ENCODE measurements at regions not wholly inside any gene's neighbourhood (a gene's known extent, or its start where the extent isn't known, plus 50 kb on each side); places are given as distances from the start of the nearest gene placed in this dataset.

- Histone ChIP-seq H3K27ac (ENCODE audit: low read depth in 2 of 2, low read length in 2 of 2) (no peak overlapping the region), H3K36me3 (ENCODE audit: control insufficient read depth in 2 of 2, insufficient read depth in 2 of 2, low read length in 2 of 2) (no peaks in the 10 kb centered on the region), H3K27me3 (ENCODE audit: control insufficient read depth in 2 of 2, insufficient read depth in 2 of 2, low read length in 2 of 2) (no peaks in the 10 kb centered on the region), H3K9me3 (ENCODE audit: control insufficient read depth in 2 of 2, low read length in 2 of 2) (no peaks in the 10 kb centered on the region), H3K9ac (ENCODE audit: low read depth in 1 of 2, low read length in 2 of 2) (no peak overlapping the region), H3K4me3 (ENCODE audit: low read length in 2 of 2) (no peak overlapping the region), H3K4me1 (ENCODE audit: control insufficient read depth in 2 of 2, insufficient read depth in 2 of 2, low read length in 2 of 2) (no peaks in the 10 kb centered on the region)
Measured at GRCh38 chr5:32975656-32976375, 264.7 kb downstream of the NPR3 start.

- H3K27ac ChIP-seq (ENCODE audit: low read depth in 2 of 2, low read length in 2 of 2) = no peak overlapping the region
- H3K4me1 ChIP-seq (ENCODE audit: control insufficient read depth in 2 of 2, insufficient read depth in 2 of 2, low read length in 2 of 2) = no peaks in the 10 kb centered on the region
- no peaks in the 10 kb centered on the region for H3K36me3 ChIP-seq (ENCODE audit: control insufficient read depth in 2 of 2, insufficient read depth in 2 of 2, low read length in 2 of 2)
- H3K27me3 ChIP-seq (ENCODE audit: control insufficient read depth in 2 of 2, insufficient read depth in 2 of 2, low read length in 2 of 2) = no peaks in the 10 kb centered on the region
- no peak overlapping the region for H3K9ac ChIP-seq (ENCODE audit: low read depth in 1 of 2, low read length in 2 of 2)
- H3K4me3 ChIP-seq (ENCODE audit: low read length in 2 of 2) = no peak overlapping the region
- H3K9me3 ChIP-seq (ENCODE audit: control insufficient read depth in 2 of 2, low read length in 2 of 2) = no peaks in the 10 kb centered on the region
Measured at GRCh38 chr5:32981061-32981460, 269.9 kb downstream of the NPR3 start.

- Histone ChIP-seq H3K36me3 (ENCODE audit: control insufficient read depth in 2 of 2, insufficient read depth in 2 of 2, low read length in 2 of 2) (no peaks in the 10 kb centered on the region), H3K27me3 (ENCODE audit: control insufficient read depth in 2 of 2, insufficient read depth in 2 of 2, low read length in 2 of 2) (no peaks in the 10 kb centered on the region), H3K4me1 (ENCODE audit: control insufficient read depth in 2 of 2, insufficient read depth in 2 of 2, low read length in 2 of 2) (no peaks in the 10 kb centered on the region), H3K9ac (ENCODE audit: low read depth in 1 of 2, low read length in 2 of 2) (no peak overlapping the region), H3K4me3 (ENCODE audit: low read length in 2 of 2) (no peak overlapping the region), H3K9me3 (ENCODE audit: control insufficient read depth in 2 of 2, low read length in 2 of 2) (no peaks in the 10 kb centered on the region), H3K27ac (ENCODE audit: low read depth in 2 of 2, low read length in 2 of 2) (no peak overlapping the region)
Measured at GRCh38 chr5:32984851-32985610, 273.9 kb downstream of the NPR3 start.

- H3K9me3 ChIP-seq (ENCODE audit: control insufficient read depth in 2 of 2, low read length in 2 of 2) = no peaks in the 10 kb centered on the region
- no peaks in the 10 kb centered on the region for H3K27me3 ChIP-seq (ENCODE audit: control insufficient read depth in 2 of 2, insufficient read depth in 2 of 2, low read length in 2 of 2)
- no peaks in the 10 kb centered on the region for H3K36me3 ChIP-seq (ENCODE audit: control insufficient read depth in 2 of 2, insufficient read depth in 2 of 2, low read length in 2 of 2)
- H3K4me3 ChIP-seq (ENCODE audit: low read length in 2 of 2) = no peak overlapping the region
- H3K27ac ChIP-seq (ENCODE audit: low read depth in 2 of 2, low read length in 2 of 2) = no peak overlapping the region
- no peaks in the 10 kb centered on the region for H3K4me1 ChIP-seq (ENCODE audit: control insufficient read depth in 2 of 2, insufficient read depth in 2 of 2, low read length in 2 of 2)
- H3K9ac ChIP-seq (ENCODE audit: low read depth in 1 of 2, low read length in 2 of 2) = no peak overlapping the region
Measured at GRCh38 chr5:32989815-32990214, 278.7 kb downstream of the NPR3 start.

DNA sequence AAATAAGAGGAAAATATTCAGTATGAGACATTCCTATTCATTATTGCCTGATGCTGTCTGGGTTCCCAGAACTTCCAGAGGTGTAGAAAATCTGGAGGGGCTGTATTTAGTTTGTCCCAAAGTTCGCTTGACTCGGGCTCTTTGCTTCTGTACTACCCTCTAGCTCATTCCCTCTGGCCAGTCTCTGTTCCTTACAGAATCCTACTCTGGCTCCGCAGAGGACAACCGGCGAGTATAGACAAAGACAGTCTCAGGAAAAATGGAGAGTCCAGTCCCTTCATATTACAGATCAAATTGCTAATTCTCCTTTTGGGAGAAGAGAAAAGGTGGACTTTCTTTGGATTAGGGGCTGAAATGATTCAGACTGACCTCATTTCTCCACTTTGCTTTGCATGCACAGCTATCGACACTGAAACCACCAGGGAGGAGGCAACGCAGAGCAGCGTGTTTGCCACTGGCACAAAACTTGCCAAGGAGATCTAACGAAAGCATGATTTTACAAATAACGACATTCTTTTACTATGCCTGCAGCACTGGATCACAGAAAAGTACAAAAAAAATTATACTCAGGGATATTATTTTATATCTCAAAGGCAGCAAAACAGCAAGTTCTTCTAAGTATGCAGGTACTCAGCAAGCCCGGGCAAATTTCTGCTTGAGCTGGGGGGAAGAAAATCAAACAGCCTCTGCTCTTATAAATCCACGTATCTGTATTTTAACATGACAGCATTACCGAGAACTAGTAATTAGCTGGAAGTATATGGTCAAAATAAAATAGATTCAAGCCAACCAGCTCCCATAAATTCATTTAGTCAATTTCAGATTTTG, 279.7 kb downstream of the NPR3 start:
- Histone ChIP-seq H3K9me3 (ENCODE audit: control insufficient read depth in 2 of 2, low read length in 2 of 2) (no peaks in the 10 kb centered on the region), H3K27ac (ENCODE audit: low read depth in 2 of 2, low read length in 2 of 2) (no peak overlapping the region), H3K4me1 (ENCODE audit: control insufficient read depth in 2 of 2, insufficient read depth in 2 of 2, low read length in 2 of 2) (no peaks in the 10 kb centered on the region)

DNA sequence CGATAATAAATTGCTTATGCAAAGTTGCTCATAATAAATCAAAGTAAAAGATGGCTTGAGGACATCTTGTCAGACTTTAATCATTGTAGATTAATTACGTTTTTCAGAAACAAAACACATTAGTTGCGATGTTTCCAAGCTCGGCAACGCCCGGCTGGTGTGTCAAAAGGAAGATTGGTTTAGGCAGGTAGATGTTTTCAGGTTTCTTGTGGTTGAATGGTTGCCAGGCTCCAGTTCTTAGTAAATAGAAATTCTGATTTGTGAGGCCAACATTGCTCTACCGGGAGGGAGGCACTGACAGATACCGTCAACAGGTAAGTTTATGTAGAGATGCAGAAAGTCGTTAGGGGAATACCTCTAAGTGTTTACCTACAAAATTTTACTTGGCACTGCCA, 280.3 kb downstream of the NPR3 start:
- Histone ChIP-seq H3K27me3 (ENCODE audit: control insufficient read depth in 2 of 2, insufficient read depth in 2 of 2, low read length in 2 of 2) (no peaks in the 10 kb centered on the region), H3K27ac (ENCODE audit: low read depth in 2 of 2, low read length in 2 of 2) (no peak overlapping the region), H3K9me3 (ENCODE audit: control insufficient read depth in 2 of 2, low read length in 2 of 2) (no peaks in the 10 kb centered on the region), H3K9ac (ENCODE audit: low read depth in 1 of 2, low read length in 2 of 2) (no peak overlapping the region), H3K36me3 (ENCODE audit: control insufficient read depth in 2 of 2, insufficient read depth in 2 of 2, low read length in 2 of 2) (no peaks in the 10 kb centered on the region), H3K4me1 (ENCODE audit: control insufficient read depth in 2 of 2, insufficient read depth in 2 of 2, low read length in 2 of 2) (no peaks in the 10 kb centered on the region), H3K4me3 (ENCODE audit: low read length in 2 of 2) (no peak overlapping the region)

More for the DNA sequence above, 279.7 kb downstream of the NPR3 start:
- no peaks in the 10 kb centered on the region for H3K36me3 ChIP-seq (ENCODE audit: control insufficient read depth in 2 of 2, insufficient read depth in 2 of 2, low read length in 2 of 2)
- no peak overlapping the region for H3K9ac ChIP-seq (ENCODE audit: low read depth in 1 of 2, low read length in 2 of 2)
- H3K4me3 ChIP-seq (ENCODE audit: low read length in 2 of 2) = no peak overlapping the region
- no peaks in the 10 kb centered on the region for H3K27me3 ChIP-seq (ENCODE audit: control insufficient read depth in 2 of 2, insufficient read depth in 2 of 2, low read length in 2 of 2)

GRCh38 chr5:32996336-32996735, 285.2 kb downstream of the NPR3 start:
- Histone ChIP-seq H3K27ac (ENCODE audit: low read depth in 2 of 2, low read length in 2 of 2) (no peak overlapping the region), H3K36me3 (ENCODE audit: control insufficient read depth in 2 of 2, insufficient read depth in 2 of 2, low read length in 2 of 2) (no peaks in the 10 kb centered on the region), H3K9me3 (ENCODE audit: control insufficient read depth in 2 of 2, low read length in 2 of 2) (peaks cover 0 to 2% of the 10 kb centered on the region in 2 donors)

DNA sequence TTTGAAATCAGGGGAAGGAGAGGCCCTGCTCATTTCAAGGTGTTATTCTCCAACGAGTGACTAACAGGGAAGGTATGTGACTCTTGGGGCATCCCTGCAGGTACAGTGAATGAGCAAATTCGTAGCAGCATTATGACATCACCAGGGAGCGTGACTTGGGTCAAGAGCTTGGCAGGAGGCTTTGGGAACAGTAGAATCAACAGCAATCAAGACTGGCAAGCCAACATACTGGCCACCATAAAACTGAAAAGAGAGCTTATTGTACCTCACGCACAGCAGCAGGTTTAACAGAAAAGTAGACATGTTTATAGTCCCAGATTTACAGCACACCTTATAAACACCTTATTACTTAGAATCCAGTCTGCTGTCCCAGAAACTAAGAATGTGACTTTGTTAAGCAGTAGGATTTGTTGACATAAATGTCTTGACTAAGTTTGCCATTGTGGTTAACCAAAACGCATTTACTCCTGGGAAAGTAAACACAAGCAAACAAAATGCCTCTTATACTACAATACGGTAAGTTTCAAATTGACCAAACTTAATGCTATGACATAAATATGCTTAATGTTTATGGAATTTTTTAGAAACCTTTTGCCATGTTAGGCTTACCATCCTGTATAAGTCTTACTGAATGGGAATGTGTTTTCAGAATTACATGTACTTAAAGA, 297.8 kb downstream of the NPR3 start:
- H3K9me3 ChIP-seq (ENCODE audit: control insufficient read depth in 2 of 2, low read length in 2 of 2) = no peaks in the 10 kb centered on the region
- no peak overlapping the region for H3K4me3 ChIP-seq (ENCODE audit: low read length in 2 of 2)
- H3K27me3 ChIP-seq (ENCODE audit: control insufficient read depth in 2 of 2, insufficient read depth in 2 of 2, low read length in 2 of 2) = no peaks in the 10 kb centered on the region
- H3K27ac ChIP-seq (ENCODE audit: low read depth in 2 of 2, low read length in 2 of 2) = no peak overlapping the region
- no peak overlapping the region for H3K9ac ChIP-seq (ENCODE audit: low read depth in 1 of 2, low read length in 2 of 2)
- no peaks in the 10 kb centered on the region for H3K4me1 ChIP-seq (ENCODE audit: control insufficient read depth in 2 of 2, insufficient read depth in 2 of 2, low read length in 2 of 2)
- no peaks in the 10 kb centered on the region for H3K36me3 ChIP-seq (ENCODE audit: control insufficient read depth in 2 of 2, insufficient read depth in 2 of 2, low read length in 2 of 2)

More at GRCh38 chr5:32996336-32996735, 285.2 kb downstream of the NPR3 start:
- Histone ChIP-seq H3K9ac (ENCODE audit: low read depth in 1 of 2, low read length in 2 of 2) (no peak overlapping the region), H3K4me3 (ENCODE audit: low read length in 2 of 2) (no peak overlapping the region), H3K27me3 (ENCODE audit: control insufficient read depth in 2 of 2, insufficient read depth in 2 of 2, low read length in 2 of 2) (no peaks in the 10 kb centered on the region), H3K4me1 (ENCODE audit: control insufficient read depth in 2 of 2, insufficient read depth in 2 of 2, low read length in 2 of 2) (no peaks in the 10 kb centered on the region)

GRCh38 chr5:33010846-33011245, 299.7 kb downstream of the NPR3 start:
- H3K27ac ChIP-seq (ENCODE audit: low read depth in 2 of 2, low read length in 2 of 2) = no peak overlapping the region
- no peaks in the 10 kb centered on the region for H3K4me1 ChIP-seq (ENCODE audit: control insufficient read depth in 2 of 2, insufficient read depth in 2 of 2, low read length in 2 of 2)

More at GRCh38 chr5:33010846-33011245, 299.7 kb downstream of the NPR3 start:
- Histone ChIP-seq H3K9ac (ENCODE audit: low read depth in 1 of 2, low read length in 2 of 2) (no peak overlapping the region), H3K36me3 (ENCODE audit: control insufficient read depth in 2 of 2, insufficient read depth in 2 of 2, low read length in 2 of 2) (no peaks in the 10 kb centered on the region), H3K27me3 (ENCODE audit: control insufficient read depth in 2 of 2, insufficient read depth in 2 of 2, low read length in 2 of 2) (no peaks in the 10 kb centered on the region), H3K9me3 (ENCODE audit: control insufficient read depth in 2 of 2, low read length in 2 of 2) (peaks cover 0 to 2% of the 10 kb centered on the region in 2 donors), H3K4me3 (ENCODE audit: low read length in 2 of 2) (no peak overlapping the region)

Measured in mucosa of rectum (tissue), 2 donors.